HCT116 (cell line): ENCODE measurements at regions not wholly inside any gene's neighbourhood (a gene's known extent, or its start where the extent isn't known, plus 50 kb on each side); places are given as distances from the start of the nearest gene placed in this dataset.

Experiments used
- CEBPB ChIP-seq: IDR thresholded peaks from 2 replicates; pipeline ENCODE4 v1.6.1; 2012; ENCODE audit warnings: low read depth
- EZH2 ChIP-seq: fragments of 200-600 bp; sonication (generic); IDR thresholded peaks from 2 replicates; pipeline ENCODE4 v1.6.1; 2017; ENCODE audit warnings: antibody characterized with exemption, mixed run types
- POLR2A ChIP-seq: IDR thresholded peaks from 2 replicates; pipeline ENCODE4 v1.7.0; 2011; ENCODE audit warnings: borderline replicate concordance; ENCODE audit not compliant: insufficient read depth, insufficient read length; ENCODE audit errors: extremely low read depth
- SIN3A ChIP-seq: IDR thresholded peaks from 2 replicates; pipeline ENCODE4 v1.6.1; 2012; ENCODE audit warnings: low read depth
- YY1 ChIP-seq: IDR thresholded peaks from 2 replicates; pipeline ENCODE4 v1.6.1; 2011; ENCODE audit warnings: low read length, low read depth, moderate library complexity, mild to moderate bottlenecking; ENCODE audit not compliant: insufficient replicate concordance; ENCODE audit errors: extremely low read depth
- ZNF274 ChIP-seq: fragments of 200-500 bp; sonication (Bioruptor generic); IDR thresholded peaks from 2 replicates; pipeline ENCODE4 v1.6.1; 2014; ENCODE audit warnings: mild to moderate bottlenecking, low read depth, low read length, inconsistent platforms
- TF ChIP-seq, protein P1 (sequence below), 3 experiments: fragments of 200-600 bp in 1 of 3; sonication (generic) in 1 of 3; IDR thresholded peaks in 2 of 3; conservative IDR thresholded peaks in 1 of 3; 2 replicates each; pipeline ENCODE4 v1.5.1; 2012 to 2017; ENCODE audit warnings: low read depth in 2 of 3, low read length in 2 of 3, antibody characterized with exemption in 1 of 3, borderline replicate concordance in 1 of 3, control low read depth in 1 of 3, mild to moderate bottlenecking in 1 of 3, mixed read lengths in 1 of 3, mixed run types in 1 of 3, moderate library complexity in 1 of 3; ENCODE audit not compliant: insufficient read depth in 1 of 3

DNA sequence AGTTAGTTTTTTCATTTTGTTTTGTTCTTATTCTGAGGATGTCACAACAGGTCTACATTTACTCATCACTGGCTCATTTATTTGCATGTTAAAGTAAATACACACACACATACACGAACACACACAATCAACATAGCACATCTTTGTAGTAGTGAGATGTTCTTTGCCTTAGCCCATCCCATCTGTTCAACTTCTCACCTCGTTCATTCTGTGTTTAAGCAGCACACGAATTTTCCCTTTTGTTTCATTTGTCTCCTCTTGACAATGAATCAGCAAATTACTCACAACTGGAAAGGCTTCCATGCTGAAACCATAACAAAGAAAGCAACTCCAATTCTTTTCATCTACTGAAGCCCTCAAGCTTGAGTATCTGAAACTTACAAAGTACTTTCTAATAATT, 133.3 kb upstream of the CHRM3 start:
- TF ChIP-seq, protein P1, sequence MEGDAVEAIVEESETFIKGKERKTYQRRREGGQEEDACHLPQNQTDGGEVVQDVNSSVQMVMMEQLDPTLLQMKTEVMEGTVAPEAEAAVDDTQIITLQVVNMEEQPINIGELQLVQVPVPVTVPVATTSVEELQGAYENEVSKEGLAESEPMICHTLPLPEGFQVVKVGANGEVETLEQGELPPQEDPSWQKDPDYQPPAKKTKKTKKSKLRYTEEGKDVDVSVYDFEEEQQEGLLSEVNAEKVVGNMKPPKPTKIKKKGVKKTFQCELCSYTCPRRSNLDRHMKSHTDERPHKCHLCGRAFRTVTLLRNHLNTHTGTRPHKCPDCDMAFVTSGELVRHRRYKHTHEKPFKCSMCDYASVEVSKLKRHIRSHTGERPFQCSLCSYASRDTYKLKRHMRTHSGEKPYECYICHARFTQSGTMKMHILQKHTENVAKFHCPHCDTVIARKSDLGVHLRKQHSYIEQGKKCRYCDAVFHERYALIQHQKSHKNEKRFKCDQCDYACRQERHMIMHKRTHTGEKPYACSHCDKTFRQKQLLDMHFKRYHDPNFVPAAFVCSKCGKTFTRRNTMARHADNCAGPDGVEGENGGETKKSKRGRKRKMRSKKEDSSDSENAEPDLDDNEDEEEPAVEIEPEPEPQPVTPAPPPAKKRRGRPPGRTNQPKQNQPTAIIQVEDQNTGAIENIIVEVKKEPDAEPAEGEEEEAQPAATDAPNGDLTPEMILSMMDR (IDR thresholded peaks at IDR 0.05 in 2 of 3, conservative IDR thresholded peaks at IDR 0.05 in 1 of 3; ENCODE audit: borderline replicate concordance in 1 of 3, insufficient read depth in 1 of 3, low read depth in 2 of 3, low read length in 2 of 3): no peak
- TF ChIP-seq ZNF274 (no peak), CEBPB (no peak), SIN3A (no peak), POLR2A (no peak), EZH2 (no peak), YY1 (no peak)
